ENCODE measurements at regions not wholly inside any gene's neighbourhood (a gene's known extent, or its start where the extent isn't known, plus 50 kb on each side); places are given as distances from the start of the nearest gene placed in this dataset.

DNA sequence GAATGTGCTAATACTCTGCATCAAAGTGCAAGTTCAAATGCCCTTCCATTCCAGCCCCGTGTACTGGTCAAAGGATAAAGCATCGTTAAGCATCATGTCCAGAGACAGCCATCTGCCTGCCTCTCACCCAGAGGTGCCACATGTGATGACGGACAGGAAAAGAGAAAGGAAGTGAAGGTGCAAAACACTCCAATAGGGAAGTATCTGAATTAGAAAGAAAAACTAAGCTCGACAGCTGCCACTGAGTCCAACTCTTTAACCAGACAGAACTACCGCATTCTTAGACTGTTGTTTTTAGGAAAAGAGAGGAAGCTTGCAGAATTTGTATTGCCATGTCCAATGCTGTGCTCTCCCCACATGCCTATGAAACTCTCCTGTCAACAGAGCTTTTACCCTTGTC lies 465.0 kb upstream of the SOX5 start:
- DNase-seq (ENCODE audit: low read depth): no peak

DNA sequence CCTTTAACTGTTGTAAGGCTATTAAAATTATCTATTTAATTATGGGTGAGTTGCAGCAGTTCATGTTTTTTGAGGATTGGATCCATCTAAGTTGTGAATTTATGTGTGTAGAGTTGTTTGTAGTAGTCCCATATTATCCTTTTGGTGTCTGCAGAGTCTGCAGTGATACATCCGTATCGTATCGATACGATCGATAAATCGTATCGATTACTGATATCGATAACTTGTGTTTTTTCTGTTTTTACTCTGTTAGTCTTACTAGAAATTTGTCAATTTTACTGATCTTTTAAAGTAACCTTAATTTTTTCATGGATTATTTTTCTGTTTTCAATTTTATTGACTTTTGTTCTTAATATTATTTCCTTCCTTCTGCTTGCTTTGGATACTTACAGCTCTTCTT lies 462.5 kb upstream of the SOX5 start:
- DNase-seq (ENCODE audit: low read depth): no peak

DNA sequence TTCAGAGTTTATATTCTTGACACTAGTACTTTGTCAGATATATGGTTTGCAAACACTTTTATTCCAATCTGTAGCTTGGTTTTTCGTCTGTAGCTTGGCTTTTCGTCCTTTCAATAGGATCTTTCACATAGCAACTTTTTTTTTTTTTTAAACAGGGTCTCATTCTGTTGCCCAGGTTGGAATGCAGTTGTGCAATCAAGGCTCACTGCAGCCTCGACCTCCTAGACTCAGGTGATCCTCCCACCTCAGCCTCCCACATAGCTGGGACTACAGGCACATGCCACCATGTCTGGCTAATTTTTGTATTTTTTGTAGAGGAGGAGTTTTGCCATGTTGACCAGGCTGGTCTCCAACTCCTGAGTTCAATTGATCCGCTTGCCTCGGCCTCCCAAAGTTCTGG lies 460.4 kb upstream of the SOX5 start:
- DNase-seq (ENCODE audit: low read depth): no peak

DNA sequence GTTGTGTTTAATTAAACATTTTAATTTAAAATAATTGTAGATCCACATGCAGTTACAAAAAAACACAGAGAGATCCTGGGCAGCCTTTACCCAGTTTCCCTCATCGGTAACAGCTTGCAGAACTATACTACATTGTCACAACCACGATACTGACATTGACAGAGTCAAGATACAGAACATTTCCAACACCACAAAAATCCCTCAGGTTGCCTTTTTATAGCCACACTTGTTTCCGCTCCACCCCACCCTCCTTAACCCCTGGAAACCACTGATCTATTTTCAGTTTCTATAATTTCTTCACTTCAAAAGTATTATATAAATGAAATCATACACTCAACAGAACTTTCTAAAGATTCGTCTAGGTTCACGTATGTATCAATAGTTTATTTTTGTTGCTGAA lies 458.8 kb upstream of the SOX5 start:
- DNase-seq (ENCODE audit: low read depth): no peak

DNA sequence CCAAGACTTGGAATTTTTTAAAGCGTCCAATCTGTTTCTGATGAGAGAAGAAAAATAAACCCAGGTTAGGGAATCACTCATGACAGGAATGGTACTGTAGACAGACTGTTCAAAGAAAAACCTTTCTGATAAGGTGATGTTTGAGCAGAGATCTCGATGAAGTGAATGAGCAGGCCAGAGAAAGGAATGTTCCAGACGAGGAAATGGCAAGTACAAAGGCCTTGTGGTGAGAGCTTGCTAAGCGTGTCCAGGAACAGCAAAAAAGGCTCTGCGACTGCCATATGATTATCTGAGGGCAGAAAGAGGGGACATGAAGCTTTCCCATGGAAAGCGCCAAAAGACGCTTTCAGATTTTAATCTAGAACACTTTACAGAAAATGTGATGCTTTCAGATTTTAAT lies 458.4 kb upstream of the SOX5 start:
- no peak for DNase-seq (ENCODE audit: low read depth)

DNA sequence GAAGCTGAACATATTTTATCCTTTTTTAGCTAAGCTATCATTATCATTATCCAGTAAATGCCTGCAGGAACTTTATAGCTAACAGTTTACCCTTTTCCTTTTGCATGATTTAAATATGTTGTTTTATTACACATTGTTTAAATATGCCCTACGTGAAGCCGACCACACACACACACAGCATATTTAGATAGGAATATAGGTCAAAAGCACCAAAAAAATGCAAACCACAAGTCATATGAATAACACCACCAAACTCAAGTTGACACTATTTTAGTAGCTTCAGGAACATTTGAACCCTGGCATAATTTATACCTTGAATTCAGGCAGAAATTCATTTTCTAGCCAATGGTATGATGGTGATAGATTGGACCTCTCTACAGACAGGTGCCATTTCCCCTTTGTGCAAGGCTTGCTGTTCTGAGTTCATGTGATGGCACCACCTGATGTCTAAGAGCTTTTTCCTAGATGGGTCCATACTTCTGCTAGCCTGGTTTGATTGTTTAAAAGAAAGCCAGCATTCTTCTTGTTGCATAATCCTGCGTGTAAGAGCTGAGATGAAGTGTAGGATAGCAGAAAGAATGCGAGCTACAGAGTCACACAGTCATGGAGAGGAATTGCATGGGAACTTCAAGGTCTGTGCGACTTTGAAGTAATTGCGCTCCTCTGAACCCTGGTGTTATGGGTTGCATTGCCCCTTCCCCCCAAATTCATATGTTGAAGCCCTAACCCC lies 454.8 kb upstream of the SOX5 start:
- DNase-seq (ENCODE audit: low read depth): no peak

DNA sequence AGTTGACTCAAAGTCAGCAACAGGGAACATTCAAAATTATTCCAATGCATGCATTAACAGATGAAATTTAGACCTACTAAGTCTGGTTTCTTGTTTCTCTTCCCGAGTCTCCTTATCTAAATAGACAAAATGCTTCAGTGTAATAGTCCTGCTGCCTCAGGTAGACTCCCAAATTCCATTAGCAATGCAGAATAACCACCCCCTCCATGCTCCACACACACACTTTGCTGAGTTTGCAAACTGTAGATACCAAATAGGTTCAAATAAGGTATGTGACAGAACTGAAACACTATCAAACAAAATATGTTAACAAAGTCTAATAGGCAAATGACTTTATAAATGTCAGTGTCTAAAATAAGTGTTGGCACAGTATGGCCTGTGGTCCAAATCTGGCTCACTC lies 451.1 kb upstream of the SOX5 start:
- DNase-seq (ENCODE audit: low read depth): no peak

DNA sequence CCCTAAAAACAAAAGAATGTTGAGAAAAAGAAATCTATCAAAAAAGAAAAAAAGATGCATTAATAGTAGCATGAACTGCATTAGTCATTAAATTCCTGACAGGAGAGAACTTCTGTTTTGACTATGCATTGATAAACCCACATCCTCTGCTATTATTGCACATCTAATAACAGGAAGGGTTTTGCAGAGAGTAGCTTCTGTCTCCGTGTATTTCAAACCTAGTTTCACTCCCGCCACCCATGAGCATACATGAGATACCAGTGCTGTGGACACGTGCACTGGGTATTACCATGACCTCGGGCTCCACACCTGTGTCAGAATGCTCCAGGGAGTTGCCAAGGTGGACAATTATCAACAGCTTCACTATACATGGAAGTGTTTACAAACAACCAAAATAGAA lies 449.1 kb upstream of the SOX5 start:
- no peak for DNase-seq (ENCODE audit: low read depth)

DNA sequence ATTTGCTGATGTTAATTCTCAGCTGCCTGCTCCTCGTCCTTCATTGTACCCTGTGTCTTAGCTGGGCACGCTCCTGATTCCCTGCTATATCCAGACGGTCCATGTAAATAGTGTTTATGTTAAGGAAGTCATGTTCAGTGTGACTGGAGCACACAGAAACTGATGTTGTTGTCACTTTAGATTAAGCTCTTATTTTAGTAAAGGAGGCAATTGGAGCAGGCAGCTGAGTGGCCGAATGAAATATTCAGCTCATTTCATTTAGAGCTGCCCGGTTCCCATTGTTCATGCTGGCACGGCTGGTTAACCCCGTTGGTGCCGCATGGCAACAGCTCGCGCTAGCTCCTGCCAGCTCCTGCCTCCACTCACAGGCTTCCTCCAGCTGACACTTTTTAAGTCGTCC lies 446.8 kb upstream of the SOX5 start:
- DNase-seq (ENCODE audit: low read depth): no peak

DNA sequence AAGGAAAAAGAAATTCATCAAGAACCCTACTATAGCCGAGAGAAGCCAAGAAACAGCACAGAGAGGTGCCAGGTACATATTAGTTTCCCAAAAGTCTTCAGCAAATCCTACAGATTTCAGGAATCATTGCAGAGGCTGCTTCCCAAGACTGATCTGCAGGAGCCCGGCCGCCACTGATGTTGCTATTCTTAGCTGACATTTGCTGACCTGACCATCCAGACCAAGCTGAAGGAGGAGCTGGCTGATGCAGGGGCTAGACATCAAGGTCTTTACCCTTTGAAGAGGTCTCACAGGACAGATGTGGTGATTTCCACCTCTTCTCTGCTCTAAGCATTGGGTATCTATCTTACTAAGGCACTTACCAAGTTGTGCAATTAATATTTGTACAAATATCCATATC lies 444.8 kb upstream of the SOX5 start:
- no peak for DNase-seq (ENCODE audit: low read depth)

DNA sequence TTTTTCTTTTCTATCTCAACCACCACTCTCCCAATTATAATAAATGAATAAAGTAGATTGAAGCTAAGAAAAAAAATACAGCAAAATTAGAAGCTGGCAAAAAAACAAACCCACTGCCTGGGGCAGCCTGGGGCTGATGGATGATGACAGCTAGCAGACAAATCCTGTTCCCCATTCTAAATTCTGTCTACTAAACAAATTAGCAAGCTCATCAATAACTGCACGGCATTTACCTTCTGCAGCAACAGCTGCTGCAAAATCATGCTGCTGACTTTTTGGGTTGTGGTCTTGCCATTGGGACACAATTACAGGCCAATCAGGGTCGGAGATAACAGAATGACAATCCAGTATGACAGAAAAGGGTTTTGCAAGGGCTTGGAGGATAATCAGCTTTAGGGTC lies 443.6 kb upstream of the SOX5 start:
- no peak for DNase-seq (ENCODE audit: low read depth)

DNA sequence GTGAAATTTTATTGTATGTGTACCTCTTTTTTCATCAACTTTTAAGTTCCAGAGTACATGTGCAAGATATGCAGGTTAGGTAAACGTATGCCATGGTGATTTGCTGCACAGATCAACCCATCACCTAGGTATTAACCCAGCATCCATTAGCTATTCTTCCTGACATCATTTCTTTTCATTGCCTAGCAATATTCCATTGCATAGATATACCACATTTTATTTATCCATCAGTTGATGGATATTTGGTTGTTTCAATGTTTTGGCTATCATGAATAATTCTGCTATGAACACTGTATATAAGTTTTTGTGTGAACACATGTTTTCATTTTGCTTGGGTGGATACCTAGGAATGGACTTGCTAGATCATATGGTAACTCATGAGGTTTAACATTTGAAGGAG lies 439.9 kb upstream of the SOX5 start:
- no peak for DNase-seq (ENCODE audit: low read depth)

DNA sequence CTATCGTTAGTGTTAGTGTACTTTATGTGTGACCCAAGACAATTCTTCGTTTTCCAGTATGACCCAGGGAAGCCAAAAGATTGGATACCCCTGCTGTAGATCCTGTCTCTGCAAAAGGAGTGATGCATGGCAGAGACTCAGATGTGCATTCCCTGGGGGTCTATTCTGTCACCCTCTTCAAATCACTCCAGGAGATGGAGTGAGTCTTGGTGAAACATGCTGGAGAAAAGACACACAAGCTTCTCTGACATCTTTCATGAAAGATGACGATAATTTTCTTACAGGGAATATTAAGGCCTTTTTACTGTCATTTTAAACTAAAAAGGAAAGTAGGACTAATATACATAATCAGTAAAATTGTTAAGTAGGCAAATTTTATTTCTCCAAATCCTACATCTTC lies 437.9 kb upstream of the SOX5 start:
- no peak for DNase-seq (ENCODE audit: low read depth)

DNA sequence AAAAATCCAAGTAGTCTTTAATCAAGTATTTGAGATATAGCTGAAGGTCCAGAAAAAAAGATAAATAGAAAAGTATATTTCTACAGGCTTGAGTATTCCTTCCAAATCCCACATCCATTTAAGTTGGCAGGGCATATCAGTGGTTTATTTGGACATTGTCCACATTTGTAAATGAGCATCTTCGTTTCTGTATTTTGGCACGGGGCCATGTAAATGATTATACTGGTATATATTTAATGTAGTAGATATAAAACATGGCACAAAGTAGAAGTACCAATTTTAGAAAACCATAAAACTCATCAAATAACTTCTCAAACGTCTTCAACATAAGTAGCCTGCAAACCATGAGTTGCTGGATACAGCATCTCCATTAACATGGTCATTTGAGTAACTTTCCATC lies 437.4 kb upstream of the SOX5 start:
- DNase-seq (ENCODE audit: low read depth): no peak

DNA sequence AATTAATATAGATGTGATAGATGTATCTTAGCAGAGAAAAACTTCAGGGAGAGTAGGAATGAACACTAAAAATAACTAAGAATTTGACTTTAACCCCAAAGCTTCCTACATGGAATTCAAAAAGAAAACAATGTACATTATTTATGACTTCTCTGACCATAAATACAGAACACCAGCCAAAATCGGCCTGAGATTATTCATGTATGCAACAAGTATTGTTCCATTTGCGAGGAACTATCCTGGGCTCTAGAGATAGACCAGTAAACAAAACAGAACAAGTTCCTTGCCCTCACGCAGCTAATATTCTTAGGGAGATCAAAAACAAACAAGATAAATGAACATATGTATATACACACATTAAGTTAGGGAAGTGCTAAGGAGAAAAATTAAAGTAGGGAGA lies 432.3 kb upstream of the SOX5 start:
- DNase-seq (ENCODE audit: low read depth): no peak

DNA sequence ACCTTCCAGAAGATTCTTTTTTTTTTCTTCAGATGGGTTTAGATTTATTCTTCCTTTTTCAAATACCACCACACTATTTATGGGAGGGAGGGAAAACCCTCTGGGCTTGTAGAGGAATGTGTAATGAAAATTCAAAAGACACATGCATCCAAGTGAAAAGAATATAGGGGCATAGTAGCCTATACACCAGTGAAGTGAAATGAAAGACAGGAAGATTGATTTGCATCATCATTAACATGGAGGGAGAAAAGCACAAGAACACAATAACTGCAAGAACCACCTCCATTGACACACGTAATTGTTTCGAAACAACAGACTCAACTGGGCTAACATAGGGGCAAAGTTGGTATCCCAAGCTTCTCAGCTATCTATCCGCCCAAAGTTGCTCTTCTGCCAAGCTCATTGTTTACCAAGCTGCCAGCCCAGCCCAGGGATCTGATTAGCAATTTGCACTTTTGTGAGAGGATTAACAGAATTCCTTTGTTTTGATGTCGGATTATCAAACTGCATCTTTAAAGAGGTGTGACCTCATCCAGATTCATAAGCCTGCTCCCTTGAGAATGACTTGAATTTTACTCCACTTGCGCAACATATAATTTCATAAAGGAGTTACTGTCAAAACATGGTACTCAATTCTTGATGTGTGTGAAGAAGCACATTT lies 430.5 kb upstream of the SOX5 start:
- no peak for DNase-seq (ENCODE audit: low read depth)

DNA sequence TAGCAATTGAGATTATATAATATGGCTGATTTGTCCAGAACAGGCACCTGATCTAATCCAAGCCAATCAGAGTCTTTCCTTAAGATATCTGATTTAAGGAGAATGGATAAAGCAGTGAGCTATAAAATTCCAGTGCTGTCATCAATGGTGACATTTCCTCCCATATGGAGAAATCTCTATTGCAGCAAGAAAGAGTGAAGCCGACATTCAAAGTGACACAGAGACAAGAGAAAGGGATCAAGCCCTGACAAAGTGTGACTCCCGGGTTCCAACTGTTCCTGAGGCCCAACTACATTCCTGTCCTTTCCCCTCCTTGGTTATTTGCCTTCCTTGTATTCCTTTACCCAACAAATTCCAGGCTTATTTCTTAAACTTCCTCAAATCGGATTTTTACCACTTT lies 430.0 kb upstream of the SOX5 start:
- no peak for DNase-seq (ENCODE audit: low read depth)

DNA sequence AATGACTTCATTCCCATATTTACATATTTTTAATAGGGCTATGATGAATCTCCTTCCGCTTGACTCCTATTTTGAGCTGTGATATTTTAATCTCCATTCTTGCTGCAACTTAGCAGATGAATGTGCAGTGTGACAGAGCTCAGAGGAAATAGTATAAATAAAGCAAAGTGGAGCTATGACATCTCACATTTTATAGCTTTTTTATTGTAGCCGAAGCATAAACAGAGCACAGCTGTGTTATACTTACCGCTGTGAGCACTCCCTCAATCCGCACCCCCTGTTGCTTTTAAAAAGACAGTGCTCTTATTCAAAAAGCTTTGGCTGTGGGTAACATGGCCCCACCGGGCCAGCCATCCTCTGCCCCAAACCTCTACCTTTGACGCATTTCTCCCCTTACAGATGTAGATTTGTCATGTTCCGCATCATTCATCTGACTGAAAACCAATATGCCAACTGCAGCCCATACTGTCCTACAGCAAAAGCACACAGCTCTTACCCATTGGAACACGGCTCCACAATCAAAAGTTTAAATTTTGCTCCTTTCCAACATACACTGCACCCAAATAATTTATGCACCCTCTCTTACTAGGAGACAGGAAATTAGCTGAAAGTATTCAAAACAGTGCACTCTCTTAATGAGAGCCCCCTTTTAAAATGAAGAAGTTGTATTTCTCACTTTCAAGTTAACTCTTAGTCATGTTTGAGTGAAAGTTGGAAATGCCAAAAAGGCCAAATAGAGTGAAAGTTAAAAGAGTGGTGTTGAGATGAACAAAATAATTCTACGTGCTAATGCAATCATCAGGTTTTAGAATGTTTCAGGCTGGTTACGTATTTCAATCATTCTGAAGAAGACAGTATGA lies 429.3 kb upstream of the SOX5 start:
- no peak for DNase-seq (ENCODE audit: low read depth)

DNA sequence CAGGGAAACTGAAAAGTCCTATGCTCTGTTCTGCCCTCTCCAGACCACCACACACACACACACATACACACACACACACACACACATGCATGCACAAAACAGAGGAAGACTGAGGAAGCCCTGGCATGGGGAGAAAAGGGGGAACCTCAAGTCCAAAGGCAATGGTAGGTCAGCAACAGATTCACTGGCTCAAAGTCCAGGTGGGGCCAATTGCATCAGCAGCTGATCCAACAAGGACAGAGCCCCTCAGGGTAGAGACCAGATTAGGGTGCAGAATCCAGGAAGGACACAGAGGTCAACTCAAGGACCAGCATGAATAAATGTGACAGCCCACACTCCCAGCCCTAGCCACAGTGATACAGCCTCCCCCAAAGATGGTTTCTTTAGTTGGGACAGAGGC lies 425.0 kb upstream of the SOX5 start:
- DNase-seq (ENCODE audit: low read depth): no peak

DNA sequence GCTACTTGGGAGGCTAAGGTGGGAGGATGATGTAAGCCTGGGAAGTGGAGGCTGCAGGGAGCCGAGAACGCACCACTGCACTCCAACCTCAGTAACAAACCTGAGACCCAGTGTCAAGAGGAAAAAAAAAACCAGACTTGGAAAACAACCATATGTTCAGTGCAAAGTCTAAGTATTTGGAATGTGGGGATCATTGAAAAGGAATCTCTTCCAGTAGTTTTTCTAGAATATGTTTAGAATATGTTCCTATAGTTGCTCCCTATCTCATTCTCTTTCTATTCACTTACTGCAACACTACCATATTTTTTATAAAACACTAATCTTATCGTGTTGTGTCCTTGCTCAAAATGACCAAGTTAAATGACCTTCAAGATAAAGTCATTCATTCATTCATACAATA lies 423.5 kb upstream of the SOX5 start:
- DNase-seq (ENCODE audit: low read depth): no peak

DNA sequence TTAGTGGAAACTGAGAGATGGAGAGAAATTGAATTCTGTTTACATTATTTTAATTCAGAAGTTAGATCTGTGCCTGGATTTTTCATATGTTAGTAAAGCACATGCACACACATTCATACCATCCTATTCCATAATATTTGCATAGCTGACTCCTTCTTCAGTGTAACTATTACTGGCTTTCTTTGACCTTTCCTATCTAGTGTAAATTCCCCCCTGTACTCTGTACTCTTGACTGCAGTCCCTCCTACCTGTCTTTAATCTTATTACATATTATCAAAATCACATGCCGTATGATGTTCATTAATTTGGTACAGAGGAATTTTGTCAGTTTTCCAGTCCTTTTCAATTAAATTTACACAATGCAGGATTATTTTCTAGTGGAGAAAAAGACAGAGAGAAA lies 417.0 kb upstream of the SOX5 start:
- no peak for DNase-seq (ENCODE audit: low read depth)

DNA sequence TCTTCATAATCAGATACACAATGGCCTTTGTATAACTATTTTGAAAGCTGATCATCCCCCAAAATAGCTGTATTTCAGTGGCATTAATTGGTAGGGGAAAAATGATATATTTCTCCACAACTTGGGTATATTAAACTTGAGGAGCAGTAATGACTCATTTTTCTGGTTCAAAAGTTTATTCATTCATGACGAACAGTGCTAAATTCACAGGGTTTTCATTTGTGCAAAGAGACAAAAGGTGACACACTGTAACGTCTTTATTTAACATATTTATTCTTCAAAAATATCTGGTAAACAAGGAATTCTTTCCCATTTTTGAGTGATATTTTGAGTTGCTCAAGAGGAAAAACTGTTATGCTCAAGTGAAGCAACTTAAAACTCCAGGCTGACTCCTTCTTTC lies 415.5 kb upstream of the SOX5 start:
- DNase-seq (ENCODE audit: low read depth): no peak

DNA sequence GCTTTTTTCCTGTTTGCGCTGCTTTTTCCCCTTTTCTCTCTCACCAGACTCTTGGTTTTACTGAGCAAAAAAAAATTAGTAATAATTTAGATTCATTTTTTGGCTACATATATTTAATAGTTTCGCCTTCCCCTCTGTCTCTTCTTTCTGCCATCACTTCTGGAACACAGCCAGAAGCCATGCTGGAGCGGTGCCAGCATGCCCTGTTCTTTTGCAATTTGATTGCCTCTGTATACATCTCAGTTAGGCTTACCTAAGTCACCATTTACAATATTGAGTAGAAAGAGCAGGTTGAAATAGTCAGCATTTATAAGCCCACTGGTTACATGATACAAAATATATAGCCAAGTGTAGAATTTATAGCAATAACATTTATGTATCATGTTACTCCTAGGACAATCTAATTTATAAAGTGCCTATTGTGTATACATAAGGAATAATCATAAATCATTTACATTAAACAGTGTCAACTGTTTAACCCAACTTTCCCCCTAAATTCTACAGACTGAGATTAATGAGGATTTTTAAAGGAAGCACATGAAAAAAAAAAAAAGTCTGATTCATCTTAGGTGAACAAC lies 413.8 kb upstream of the SOX5 start:
- no peak for DNase-seq (ENCODE audit: low read depth)
